ENCODE measurements at regions not wholly inside any gene's neighbourhood (a gene's known extent, or its start where the extent isn't known, plus 50 kb on each side); places are given as distances from the start of the nearest gene placed in this dataset.
A peak's percentile ranks its signal among the peaks of the same experiment; 100 is the strongest.

- H3K4me3 ChIP-seq (ENCODE audit: low read depth, low read length): no peak overlapping the region
- no peak for DNase-seq (ENCODE audit: low read depth)
- H3K36me3 ChIP-seq (ENCODE audit: control insufficient read depth, insufficient read depth, low read length): no peaks in the 10 kb centered on the region
- no peaks in the 10 kb centered on the region for H3K27me3 ChIP-seq (ENCODE audit: control insufficient read depth, insufficient read depth, low read length)
- no peak for TF ChIP-seq CTCF (IDR thresholded peaks at IDR 0.05; ENCODE audit: insufficient read depth, low read length, poor library complexity, severe bottlenecking)
Measured at GRCh38 chr20:12395760-12396159, 478.1 kb downstream of the BTBD3 start.

- no peak for TF ChIP-seq CTCF (IDR thresholded peaks at IDR 0.05; ENCODE audit: insufficient read depth, low read length, poor library complexity, severe bottlenecking)
- DNase-seq (ENCODE audit: low read depth): no peak
- Histone ChIP-seq H3K36me3 (ENCODE audit: control insufficient read depth, insufficient read depth, low read length) (no peaks in the 10 kb centered on the region), H3K27me3 (ENCODE audit: control insufficient read depth, insufficient read depth, low read length) (no peaks in the 10 kb centered on the region), H3K4me3 (ENCODE audit: low read depth, low read length) (no peak overlapping the region)
Measured at GRCh38 chr20:12399110-12399836, 481.6 kb downstream of the BTBD3 start.

DNA sequence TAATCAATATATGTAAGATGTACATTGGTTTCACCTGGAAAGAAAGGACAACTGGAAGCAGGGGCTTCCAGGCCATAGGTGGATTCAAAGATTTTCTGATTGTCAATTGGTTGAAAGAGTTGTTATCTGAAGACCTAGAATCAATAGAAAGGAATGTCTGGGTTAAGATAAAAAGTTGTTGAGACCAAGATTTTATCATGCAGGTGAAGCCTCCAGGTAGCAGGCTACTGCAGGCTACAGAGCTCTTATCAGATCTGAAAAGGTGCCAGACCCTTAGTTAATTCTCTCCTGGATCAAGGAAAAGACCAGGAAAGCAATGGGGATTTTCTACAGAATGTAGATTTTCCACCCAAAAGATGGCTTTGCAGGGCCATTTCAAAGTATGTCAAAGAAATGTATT, 487.2 kb downstream of the BTBD3 start:
- TF ChIP-seq CTCF (IDR thresholded peaks at IDR 0.05; ENCODE audit: insufficient read depth, low read length, poor library complexity, severe bottlenecking): no peak
- DNase-seq (ENCODE audit: low read depth): no peak
- Histone ChIP-seq H3K27me3 (ENCODE audit: control insufficient read depth, insufficient read depth, low read length) (no peaks in the 10 kb centered on the region), H3K4me3 (ENCODE audit: low read depth, low read length) (no peak overlapping the region), H3K36me3 (ENCODE audit: control insufficient read depth, insufficient read depth, low read length) (no peaks in the 10 kb centered on the region)

DNA sequence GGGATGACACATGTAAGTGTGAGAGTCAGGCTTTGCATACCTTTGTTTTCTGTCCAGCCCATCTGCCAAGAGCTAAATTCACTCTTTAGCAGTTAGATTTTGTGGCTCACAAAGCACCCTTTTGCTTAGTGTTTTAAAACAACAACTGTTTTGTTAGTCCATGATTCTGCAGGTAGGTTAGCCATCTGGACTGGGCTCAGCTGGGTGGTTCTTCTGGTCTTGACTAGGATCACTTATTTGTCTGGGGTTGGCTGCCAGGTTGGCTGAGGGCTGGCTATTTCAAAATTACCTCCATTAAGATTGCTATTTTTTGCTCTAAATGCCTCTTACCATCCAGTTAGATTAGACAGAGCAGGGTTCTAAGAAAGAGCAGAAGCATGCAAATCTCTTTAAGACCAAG, 489.3 kb downstream of the BTBD3 start:
- no peak for DNase-seq (ENCODE audit: low read depth)
- no peak for TF ChIP-seq CTCF (IDR thresholded peaks at IDR 0.05; ENCODE audit: insufficient read depth, low read length, poor library complexity, severe bottlenecking)
- Histone ChIP-seq H3K36me3 (ENCODE audit: control insufficient read depth, insufficient read depth, low read length) (no peaks in the 10 kb centered on the region), H3K27me3 (ENCODE audit: control insufficient read depth, insufficient read depth, low read length) (no peaks in the 10 kb centered on the region), H3K4me3 (ENCODE audit: low read depth, low read length) (no peak overlapping the region)

GRCh38 chr20:12409501-12409900, 491.8 kb downstream of the BTBD3 start:
- Histone ChIP-seq H3K36me3 (ENCODE audit: control insufficient read depth, insufficient read depth, low read length) (no peaks in the 10 kb centered on the region), H3K4me3 (ENCODE audit: low read depth, low read length) (no peak overlapping the region), H3K27me3 (ENCODE audit: control insufficient read depth, insufficient read depth, low read length) (no peaks in the 10 kb centered on the region)
- peak; percentile 14 for DNase-seq (ENCODE audit: low read depth)
- no peak for TF ChIP-seq CTCF (IDR thresholded peaks at IDR 0.05; ENCODE audit: insufficient read depth, low read length, poor library complexity, severe bottlenecking)

GRCh38 chr20:12410783-12411182, 493.1 kb downstream of the BTBD3 start:
- TF ChIP-seq CTCF (IDR thresholded peaks at IDR 0.05; ENCODE audit: insufficient read depth, low read length, poor library complexity, severe bottlenecking): no peak
- H3K36me3 ChIP-seq (ENCODE audit: control insufficient read depth, insufficient read depth, low read length): no peaks in the 10 kb centered on the region
- no peak overlapping the region for H3K4me3 ChIP-seq (ENCODE audit: low read depth, low read length)
- H3K27me3 ChIP-seq (ENCODE audit: control insufficient read depth, insufficient read depth, low read length): no peaks in the 10 kb centered on the region
- DNase-seq (ENCODE audit: low read depth): no peak
